DND-41 (cell line): ENCODE measurements at regions not wholly inside any gene's neighbourhood (a gene's known extent, or its start where the extent isn't known, plus 50 kb on each side); places are given as distances from the start of the nearest gene placed in this dataset.

Source experiments
- ATAC-seq: fragments of 200-7000 bp; cut with Tn5 transposase; 3 replicates; pipeline ENCODE4 v1.9.1; 2021; ENCODE audit warnings: low read depth; ENCODE audit not compliant: insufficient read depth
- DNase-seq: peaks from one replicate; pipeline ENCODE4 v3.0.0-alpha.2; 2020
- H2AFZ ChIP-seq: 2 replicates; pipeline ENCODE4 v1.6.0; 2012; ENCODE audit warnings: low read depth, low read length
- H3K27ac ChIP-seq: 2 replicates; pipeline ENCODE4 v1.5.1; 2012; ENCODE audit warnings: low read length, inconsistent platforms
- H3K27me3 ChIP-seq: fragments of 200-600 bp; sonication (generic); 2 replicates; pipeline ENCODE4 v1.6.0; 2012; ENCODE audit warnings: low read length, mild to moderate bottlenecking, inconsistent platforms; ENCODE audit not compliant: insufficient read depth, poor library complexity
- H3K36me3 ChIP-seq: 2 replicates; pipeline ENCODE4 v1.5.1; 2012; ENCODE audit warnings: low read length, inconsistent platforms; ENCODE audit not compliant: insufficient read depth
- H3K4me1 ChIP-seq: 2 replicates; pipeline ENCODE4 v1.5.1; 2012; ENCODE audit warnings: mild to moderate bottlenecking, low read length; ENCODE audit not compliant: insufficient read depth
- H3K4me2 ChIP-seq: 2 replicates; pipeline ENCODE4 v1.6.0; 2012; ENCODE audit warnings: mild to moderate bottlenecking, moderate library complexity, low read length, inconsistent platforms; ENCODE audit not compliant: insufficient read depth
- H3K4me3 ChIP-seq, 2 experiments: fragments of 200-600 bp in 1 of 2; shearing (Covaris generic) in 1 of 2; 2 replicates each; pipeline ENCODE4 v1.5.1; 2012 to 2016; ENCODE audit warnings: inconsistent platforms in 2 of 2, low read length in 2 of 2, mild to moderate bottlenecking in 2 of 2, low read depth in 1 of 2, moderate library complexity in 1 of 2
- H3K79me2 ChIP-seq: 2 replicates; pipeline ENCODE4 v1.6.0; 2012; ENCODE audit warnings: low read length, inconsistent platforms; ENCODE audit not compliant: insufficient read depth
- H3K9ac ChIP-seq: 2 replicates; pipeline ENCODE4 v1.6.0; 2012; ENCODE audit warnings: low read depth, mild to moderate bottlenecking, inconsistent platforms, low read length, moderate library complexity
- H3K9me3 ChIP-seq: 2 replicates; pipeline ENCODE4 v1.5.1; 2012; ENCODE audit warnings: low read length, moderate library complexity, mild to moderate bottlenecking, inconsistent platforms; ENCODE audit not compliant: insufficient read depth, severe bottlenecking
- H4K20me1 ChIP-seq: 2 replicates; pipeline ENCODE4 v1.6.0; 2012; ENCODE audit warnings: low read length; ENCODE audit not compliant: insufficient read depth
- EZH2 ChIP-seq: IDR thresholded peaks from 3 replicates; pipeline ENCODE4 v1.6.1; 2012; ENCODE audit warnings: borderline replicate concordance, low read depth, mild to moderate bottlenecking, moderate library complexity, low read length, inconsistent platforms; ENCODE audit not compliant: severe bottlenecking
- TF ChIP-seq, protein P1 (sequence below): IDR thresholded peaks from 2 replicates; pipeline ENCODE4 v1.5.1; 2012; ENCODE audit warnings: borderline replicate concordance, low read length, moderate library complexity, mild to moderate bottlenecking; ENCODE audit not compliant: poor library complexity, severe bottlenecking; ENCODE audit errors: extremely low read depth

DNA sequence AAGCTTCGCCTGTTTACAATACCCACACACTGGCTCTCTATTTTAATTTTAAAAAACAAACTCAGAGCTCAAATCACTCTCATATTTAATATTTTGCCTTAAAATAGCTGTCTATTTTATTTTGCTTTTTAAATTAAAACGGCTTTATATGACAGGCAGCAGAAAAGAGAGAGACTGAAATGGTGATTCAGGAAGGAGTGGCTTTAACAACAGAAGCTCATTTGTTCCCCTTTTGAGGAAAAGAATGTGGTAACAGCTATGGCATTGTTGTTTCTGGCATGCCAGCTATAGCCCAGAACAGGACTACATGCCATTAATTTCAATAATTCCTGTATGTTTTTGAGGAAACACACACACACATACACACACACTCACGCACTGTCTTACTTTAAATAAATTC lies 234.2 kb upstream of the PTBP2 start:
- H2AFZ ChIP-seq: no peak overlapping the region
- H3K36me3 ChIP-seq: no peaks in the 10 kb centered on the region
- H4K20me1 ChIP-seq: no peaks in the 10 kb centered on the region
- no peaks in the 10 kb centered on the region for H3K4me1 ChIP-seq
- H3K4me3 ChIP-seq: no peak overlapping the region
- H3K9ac ChIP-seq: no peak overlapping the region
- H3K27me3 ChIP-seq: peaks cover 2% of the 10 kb centered on the region
- H3K79me2 ChIP-seq: no peaks in the 10 kb centered on the region
- no peak for DNase-seq
- H3K4me2 ChIP-seq: no peak overlapping the region
- no peak overlapping the region for H3K27ac ChIP-seq
- no peak for ATAC-seq
- H3K9me3 ChIP-seq: no peaks in the 10 kb centered on the region
- TF ChIP-seq EZH2: no peak
- TF ChIP-seq, protein P1, sequence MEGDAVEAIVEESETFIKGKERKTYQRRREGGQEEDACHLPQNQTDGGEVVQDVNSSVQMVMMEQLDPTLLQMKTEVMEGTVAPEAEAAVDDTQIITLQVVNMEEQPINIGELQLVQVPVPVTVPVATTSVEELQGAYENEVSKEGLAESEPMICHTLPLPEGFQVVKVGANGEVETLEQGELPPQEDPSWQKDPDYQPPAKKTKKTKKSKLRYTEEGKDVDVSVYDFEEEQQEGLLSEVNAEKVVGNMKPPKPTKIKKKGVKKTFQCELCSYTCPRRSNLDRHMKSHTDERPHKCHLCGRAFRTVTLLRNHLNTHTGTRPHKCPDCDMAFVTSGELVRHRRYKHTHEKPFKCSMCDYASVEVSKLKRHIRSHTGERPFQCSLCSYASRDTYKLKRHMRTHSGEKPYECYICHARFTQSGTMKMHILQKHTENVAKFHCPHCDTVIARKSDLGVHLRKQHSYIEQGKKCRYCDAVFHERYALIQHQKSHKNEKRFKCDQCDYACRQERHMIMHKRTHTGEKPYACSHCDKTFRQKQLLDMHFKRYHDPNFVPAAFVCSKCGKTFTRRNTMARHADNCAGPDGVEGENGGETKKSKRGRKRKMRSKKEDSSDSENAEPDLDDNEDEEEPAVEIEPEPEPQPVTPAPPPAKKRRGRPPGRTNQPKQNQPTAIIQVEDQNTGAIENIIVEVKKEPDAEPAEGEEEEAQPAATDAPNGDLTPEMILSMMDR: no peak

DNA sequence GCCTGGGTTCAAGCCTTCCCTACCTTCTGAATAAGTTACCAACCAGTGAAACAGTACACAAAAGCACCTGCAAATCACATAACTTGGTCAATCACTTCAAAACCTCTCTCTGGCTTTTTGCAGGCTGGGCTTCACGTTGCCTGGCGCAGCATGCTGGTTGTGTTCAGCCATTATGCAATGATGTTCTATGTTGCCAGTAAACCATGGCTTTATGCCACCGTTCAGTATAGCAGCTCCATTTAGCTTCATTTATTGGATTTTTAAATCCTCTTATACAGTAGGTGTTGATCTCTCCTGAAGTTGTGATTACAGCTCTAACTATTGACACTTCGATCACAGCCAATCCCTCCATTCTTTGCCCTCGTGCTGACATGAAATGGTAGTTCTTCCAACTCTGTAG lies 233.6 kb upstream of the PTBP2 start:
- Histone ChIP-seq H3K4me3 (no peak overlapping the region), H2AFZ (no peak overlapping the region), H3K4me2 (no peak overlapping the region), H3K27ac (no peak overlapping the region), H3K79me2 (no peaks in the 10 kb centered on the region), H3K9me3 (no peaks in the 10 kb centered on the region), H3K9ac (no peak overlapping the region), H3K36me3 (no peaks in the 10 kb centered on the region), H3K27me3 (peaks cover 2% of the 10 kb centered on the region), H3K4me1 (no peaks in the 10 kb centered on the region), H4K20me1 (no peaks in the 10 kb centered on the region)
- no peak for TF ChIP-seq EZH2
- TF ChIP-seq, protein P1: no peak
- ATAC-seq: no peak
- no peak for DNase-seq

DNA sequence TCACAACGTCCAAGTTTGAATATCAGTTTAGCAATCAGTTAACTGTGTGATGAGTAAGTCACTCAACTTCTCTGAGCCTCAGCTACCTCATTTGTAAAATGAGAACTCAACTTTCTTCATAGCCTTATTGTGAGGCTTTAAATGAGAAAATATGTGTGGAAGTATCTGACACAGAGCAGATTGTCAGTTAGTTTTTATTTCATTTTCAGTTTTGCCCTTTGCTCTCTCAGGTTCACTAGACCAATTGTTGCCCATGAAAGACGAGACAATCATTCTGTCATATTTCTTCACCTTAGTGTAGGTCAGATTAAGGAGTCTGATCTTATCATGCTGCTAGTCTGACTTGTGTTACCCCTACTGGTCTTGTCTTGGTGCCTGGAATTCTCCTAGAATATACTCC lies 232.8 kb upstream of the PTBP2 start:
- H3K27ac ChIP-seq: no peak overlapping the region
- H3K4me1 ChIP-seq: no peaks in the 10 kb centered on the region
- no peak overlapping the region for H3K4me2 ChIP-seq
- no peak overlapping the region for H2AFZ ChIP-seq
- no peak for TF ChIP-seq EZH2
- TF ChIP-seq, protein P1: no peak
- H4K20me1 ChIP-seq: no peaks in the 10 kb centered on the region
- no peaks in the 10 kb centered on the region for H3K79me2 ChIP-seq
- no peaks in the 10 kb centered on the region for H3K36me3 ChIP-seq
- no peaks in the 10 kb centered on the region for H3K9me3 ChIP-seq
- no peak for ATAC-seq
- no peak overlapping the region for H3K9ac ChIP-seq
- DNase-seq: no peak
- H3K27me3 ChIP-seq: peaks cover 2% of the 10 kb centered on the region
- no peak overlapping the region for H3K4me3 ChIP-seq

DNA sequence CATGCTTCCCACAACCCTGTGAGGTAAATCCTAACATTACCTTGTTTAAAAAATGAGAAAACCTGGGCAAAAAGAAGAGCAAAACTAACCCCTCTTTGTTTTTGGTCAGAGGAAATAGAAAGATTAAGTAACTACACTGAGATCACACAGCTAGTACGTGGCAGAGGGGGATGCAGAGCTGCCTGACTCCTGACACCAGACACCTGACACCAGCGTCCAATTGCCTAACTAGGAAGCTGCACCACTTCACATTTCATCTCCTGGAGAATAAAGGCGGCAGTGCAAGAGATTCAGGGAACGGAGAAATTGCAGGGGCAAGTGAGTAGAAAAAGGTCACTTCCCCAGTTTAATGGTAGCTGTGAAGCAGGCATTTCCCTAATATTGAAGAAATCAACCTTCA lies 229.3 kb upstream of the PTBP2 start:
- no peak for TF ChIP-seq EZH2
- TF ChIP-seq, protein P1: no peak
- Histone ChIP-seq H2AFZ (no peak overlapping the region), H3K4me1 (no peaks in the 10 kb centered on the region), H3K79me2 (no peaks in the 10 kb centered on the region), H3K9ac (no peak overlapping the region), H3K9me3 (no peaks in the 10 kb centered on the region), H3K27me3 (peaks cover 2% of the 10 kb centered on the region), H4K20me1 (no peaks in the 10 kb centered on the region), H3K36me3 (no peaks in the 10 kb centered on the region), H3K4me2 (no peak overlapping the region), H3K4me3 (no peak overlapping the region), H3K27ac (no peak overlapping the region)
- ATAC-seq: no peak
- no peak for DNase-seq
